SU-DHL-6 (cell line): ENCODE measurements at regions not wholly inside any gene's neighbourhood (a gene's known extent, or its start where the extent isn't known, plus 50 kb on each side); places are given as distances from the start of the nearest gene placed in this dataset.

Experiments used
- H2AFZ ChIP-seq: fragments of 200-600 bp; sonication (generic); 2 replicates; pipeline ENCODE4 v1.6.1; 2014; ENCODE audit warnings: low read depth, mild to moderate bottlenecking, moderate library complexity, mixed read lengths, antibody characterized with exemption, low read length; ENCODE audit not compliant: severe bottlenecking
- H3F3A ChIP-seq: fragments of 200-600 bp; shearing (Covaris generic); 2 replicates; pipeline ENCODE4 v1.6.0; 2016; ENCODE audit warnings: antibody characterized with exemption, mild to moderate bottlenecking; ENCODE audit not compliant: insufficient read depth
- H3K27ac ChIP-seq: fragments of 200-600 bp; sonication (generic); 2 replicates; pipeline ENCODE4 v1.5.1; 2016; ENCODE audit warnings: low read depth, mild to moderate bottlenecking, low read length, moderate library complexity, mixed read lengths
- H3K27me3 ChIP-seq: fragments of 200-600 bp; sonication (generic), shearing (Covaris generic); 2 replicates; pipeline ENCODE4 v1.6.0; 2014; ENCODE audit warnings: mild to moderate bottlenecking, low read length
- H3K36me3 ChIP-seq: fragments of 200-600 bp; sonication (generic); 2 replicates; pipeline ENCODE4 v1.6.1; 2014; ENCODE audit warnings: mild to moderate bottlenecking, low read length, mixed read lengths
- H3K4me2 ChIP-seq: fragments of 300-600, 200-600 bp; shearing (Covaris generic), sonication (generic); 2 replicates; pipeline ENCODE4 v1.6.0; 2014; ENCODE audit warnings: low read length, low read depth, mild to moderate bottlenecking; ENCODE audit not compliant: poor library complexity, severe bottlenecking
- H3K4me3 ChIP-seq: fragments of 200-600 bp; sonication (generic); 2 replicates; pipeline ENCODE4 v1.5.1; 2014; ENCODE audit warnings: antibody characterized with exemption, low read length, mild to moderate bottlenecking, mixed read lengths; ENCODE audit not compliant: insufficient read depth, poor library complexity, severe bottlenecking
- H3K79me2 ChIP-seq: fragments of 200-600 bp; sonication (generic); 2 replicates; pipeline ENCODE4 v1.6.1; 2014; ENCODE audit warnings: mild to moderate bottlenecking, low read length, moderate library complexity; ENCODE audit not compliant: insufficient read depth
- H3K9ac ChIP-seq: fragments of 200-600 bp; sonication (generic); 2 replicates; pipeline ENCODE4 v1.7.0; 2014; ENCODE audit warnings: mild to moderate bottlenecking, low read length
- H3K9me2 ChIP-seq: fragments of 200-600 bp; sonication (generic); replicated peaks from 2 replicates; pipeline ENCODE4 v1.6.1; 2014; ENCODE audit warnings: low read length; ENCODE audit not compliant: insufficient read depth
- H3K9me3 ChIP-seq: fragments of 200-600 bp; sonication (generic); 2 replicates; pipeline ENCODE4 v1.6.1; 2014; ENCODE audit warnings: low read length, mixed read lengths; ENCODE audit not compliant: insufficient read depth
- H4K20me1 ChIP-seq: fragments of 200-600 bp; sonication (generic); 2 replicates; pipeline ENCODE4 v1.6.1; 2014; ENCODE audit warnings: low read depth, mild to moderate bottlenecking, antibody characterized with exemption, low read length, moderate library complexity, mixed read lengths
- CTCF ChIP-seq: fragments of 200-600 bp; sonication (generic); IDR thresholded peaks from one replicate; pipeline ENCODE4 v1.5.1; 2017; ENCODE audit warnings: antibody characterized with exemption, mild to moderate bottlenecking, low read length, moderate library complexity; ENCODE audit not compliant: insufficient read depth, poor library complexity, severe bottlenecking
- EZH2phosphoT487 ChIP-seq: fragments of 200-600 bp; sonication (generic), shearing (Covaris generic); conservative IDR thresholded peaks from 2 replicates; pipeline ENCODE4 v1.6.1; 2018; ENCODE audit warnings: mild to moderate bottlenecking, antibody characterized with exemption, low read length, moderate library complexity, mixed read lengths

- no peak overlapping the region for H3K4me2 ChIP-seq
- H4K20me1 ChIP-seq: no peaks in the 10 kb centered on the region
- H3K36me3 ChIP-seq: no peaks in the 10 kb centered on the region
- no peaks in the 10 kb centered on the region for H3K9me2 ChIP-seq
- H3K79me2 ChIP-seq: no peaks in the 10 kb centered on the region
- H3F3A ChIP-seq: no peaks in the 10 kb centered on the region
- H3K9me3 ChIP-seq: no peaks in the 10 kb centered on the region
- no peak overlapping the region for H3K4me3 ChIP-seq
- no peak overlapping the region for H3K27ac ChIP-seq
- no peak overlapping the region for H3K9ac ChIP-seq
- H2AFZ ChIP-seq: no peak overlapping the region
- no peaks in the 10 kb centered on the region for H3K27me3 ChIP-seq
- TF ChIP-seq CTCF: no peak
- no peak for TF ChIP-seq EZH2phosphoT487
These were observed 442.8 kb downstream of the MATN1 start for GRCh38 chr1:30280572-30280971.

GRCh38 chr1:30277911-30278310, 445.5 kb downstream of the MATN1 start:
- Histone ChIP-seq H4K20me1 (no peaks in the 10 kb centered on the region), H3K9ac (no peak overlapping the region), H3K4me2 (no peak overlapping the region), H3K79me2 (no peaks in the 10 kb centered on the region), H3K27ac (no peak overlapping the region), H2AFZ (no peak overlapping the region), H3K27me3 (no peaks in the 10 kb centered on the region), H3K9me3 (peaks cover 5% of the 10 kb centered on the region; the same call in 1 of the 2 replicates), H3K4me3 (no peak overlapping the region), H3K36me3 (no peaks in the 10 kb centered on the region), H3K9me2 (no peaks in the 10 kb centered on the region), H3F3A (no peaks in the 10 kb centered on the region)
- TF ChIP-seq CTCF (no peak), EZH2phosphoT487 (no peak)

GRCh38 chr1:30277415-30277814, 446.0 kb downstream of the MATN1 start:
- Histone ChIP-seq H3K9ac (no peak overlapping the region), H3K79me2 (no peaks in the 10 kb centered on the region), H3K36me3 (no peaks in the 10 kb centered on the region), H3K9me2 (no peaks in the 10 kb centered on the region), H3K4me3 (no peak overlapping the region), H3K27me3 (no peaks in the 10 kb centered on the region), H4K20me1 (no peaks in the 10 kb centered on the region), H3K9me3 (peaks cover 5% of the 10 kb centered on the region; the same call in 1 of the 2 replicates), H3K4me2 (no peak overlapping the region), H3F3A (no peaks in the 10 kb centered on the region), H2AFZ (no peak overlapping the region), H3K27ac (no peak overlapping the region)
- TF ChIP-seq EZH2phosphoT487 (no peak), CTCF (no peak)
